Keratinocyte (primary cell): ENCODE measurements at regions not wholly inside any gene's neighbourhood (a gene's known extent, or its start where the extent isn't known, plus 50 kb on each side); places are given as distances from the start of the nearest gene placed in this dataset.
"Not testable (repeated sequence)": the region's sequence is repeated elsewhere in the genome, so short reads cannot be mapped to it uniquely, and the experiment has no call there.

Source experiments
- DNase-seq: peaks from one replicate; pipeline ENCODE4 v3.0.0-alpha.2; 2011; ENCODE audit warnings: low read depth, missing footprints, low spot score
- FAIRE-seq: peaks from 2 replicates; lab custom pipeline; 2011; peaks lifted over from hg19 to GRCh38; lab: Jason Lieb, UNC
- H2AFZ ChIP-seq: 2 replicates; pipeline ENCODE4 v1.6.0; 2012; ENCODE audit warnings: low read length, control low read depth, inconsistent platforms; ENCODE audit not compliant: control insufficient read depth
- H3K27ac ChIP-seq: 2 replicates; pipeline ENCODE4 v1.5.1; 2011; ENCODE audit warnings: low read length; ENCODE audit not compliant: control insufficient read depth, insufficient read depth
- H3K27me3 ChIP-seq: 3 replicates; pipeline ENCODE4 v1.6.0; 2011; ENCODE audit warnings: low read length; ENCODE audit not compliant: control insufficient read depth, insufficient read depth; ENCODE audit errors: extremely low read depth
- H3K36me3 ChIP-seq, 2 experiments: 2 replicates in 1 of 2; 3 replicates in 1 of 2; pipeline ENCODE4 v1.5.1; 2011; ENCODE audit warnings: low read length in 2 of 2, mild to moderate bottlenecking in 1 of 2; ENCODE audit not compliant: control insufficient read depth in 2 of 2, insufficient read depth in 2 of 2; ENCODE audit errors: extremely low read depth in 1 of 2
- H3K4me1 ChIP-seq: 3 replicates; pipeline ENCODE4 v1.5.1; 2011; ENCODE audit warnings: low read length; ENCODE audit not compliant: control insufficient read depth, insufficient read depth; ENCODE audit errors: extremely low read depth
- H3K4me2 ChIP-seq: 3 replicates; pipeline ENCODE4 v1.6.0; 2011; ENCODE audit warnings: low read depth, low read length; ENCODE audit not compliant: control insufficient read depth, insufficient read depth; ENCODE audit errors: extremely low read depth
- H3K4me3 ChIP-seq, 3 experiments: fragments of 200-600 bp in 1 of 3; sonication (generic) in 1 of 3; 2 replicates in 2 of 3; 3 replicates in 1 of 3; pipeline ENCODE4 v1.5.1; 2011 to 2016; ENCODE audit warnings: low read length in 3 of 3, mild to moderate bottlenecking in 3 of 3, control low read depth in 2 of 3, inconsistent platforms in 1 of 3, low read depth in 1 of 3, mixed read lengths in 1 of 3, mixed run types in 1 of 3, moderate library complexity in 1 of 3; ENCODE audit not compliant: control insufficient read depth in 2 of 3, insufficient read depth in 2 of 3; ENCODE audit errors: extremely low read depth in 1 of 3
- H3K79me2 ChIP-seq: 2 replicates; pipeline ENCODE4 v1.6.0; 2012; ENCODE audit warnings: low read length; ENCODE audit not compliant: control insufficient read depth, insufficient read depth
- H3K9ac ChIP-seq: 3 replicates; pipeline ENCODE4 v1.6.0; 2011; ENCODE audit warnings: low read length; ENCODE audit not compliant: control insufficient read depth, insufficient read depth; ENCODE audit errors: extremely low read depth
- H3K9me1 ChIP-seq: 3 replicates; pipeline ENCODE4 v1.6.0; 2011; ENCODE audit warnings: low read length; ENCODE audit not compliant: control insufficient read depth, insufficient read depth; ENCODE audit errors: extremely low read depth
- H3K9me3 ChIP-seq: 2 replicates; pipeline ENCODE4 v1.5.1; 2012; ENCODE audit warnings: low read depth, low read length; ENCODE audit not compliant: control insufficient read depth
- H4K20me1 ChIP-seq: 3 replicates; pipeline ENCODE4 v1.6.0; 2011; ENCODE audit warnings: low read length; ENCODE audit not compliant: control insufficient read depth, insufficient read depth; ENCODE audit errors: extremely low read depth
- dilution Hi-C: fragments of 300-500 bp; cut with MboI; formaldehyde crosslinking; loops from one replicate; pipeline ENCODE4 v1.7.0; 2020; ENCODE audit warnings: low sequenced_read_pairs; ENCODE audit not compliant: extremely low pct_ligation_motif_present

GRCh38 chr9:63337899-63338604 is 1947.0 kb downstream of the FOXD4L5 start:
- H3K79me2 ChIP-seq, H3K27me3 ChIP-seq, H4K20me1 ChIP-seq, H3K4me3 ChIP-seq, H3K9me1 ChIP-seq, H2AFZ ChIP-seq, FAIRE-seq, H3K9me3 ChIP-seq, dilution Hi-C loops, H3K4me1 ChIP-seq, H3K36me3 ChIP-seq: not testable (repeated sequence)
- Histone ChIP-seq H3K4me2 (peak overlapping the region; percentile 31), H3K27ac (peak overlapping the region; percentile 72), H3K9ac (peak overlapping the region; percentile 62)
- peak; percentile 57 for DNase-seq

- FAIRE-seq, dilution Hi-C loops, H4K20me1 ChIP-seq, H3K9me3 ChIP-seq, H3K36me3 ChIP-seq, H3K27ac ChIP-seq, H3K4me2 ChIP-seq, H3K4me1 ChIP-seq, H2AFZ ChIP-seq, H3K9ac ChIP-seq, H3K9me1 ChIP-seq, H3K4me3 ChIP-seq, H3K79me2 ChIP-seq, H3K27me3 ChIP-seq, DNase-seq: not testable (repeated sequence)
Measured at GRCh38 chr9:63335286-63335685, 1949.7 kb downstream of the FOXD4L5 start.

GRCh38 chr9:63334187-63334586 is 1950.8 kb downstream of the FOXD4L5 start:
- H3K9me3 ChIP-seq, H3K4me2 ChIP-seq, H3K9ac ChIP-seq, H3K36me3 ChIP-seq, H3K27ac ChIP-seq, H3K9me1 ChIP-seq, FAIRE-seq, H4K20me1 ChIP-seq, H3K79me2 ChIP-seq, H2AFZ ChIP-seq, dilution Hi-C loops, H3K27me3 ChIP-seq, H3K4me1 ChIP-seq, H3K4me3 ChIP-seq, DNase-seq: not testable (repeated sequence)

GRCh38 chr9:63333083-63333482 is 1951.9 kb downstream of the FOXD4L5 start:
- H3K27me3 ChIP-seq, H3K9me1 ChIP-seq, H3K9ac ChIP-seq, H3K4me3 ChIP-seq, FAIRE-seq, H3K4me2 ChIP-seq, H3K79me2 ChIP-seq, dilution Hi-C loops, H3K36me3 ChIP-seq, H3K4me1 ChIP-seq, H2AFZ ChIP-seq, H3K27ac ChIP-seq, H4K20me1 ChIP-seq, DNase-seq, H3K9me3 ChIP-seq: not testable (repeated sequence)

GRCh38 chr9:63328313-63328712 is 1956.7 kb downstream of the FOXD4L5 start:
- H3K4me3 ChIP-seq, H3K9me3 ChIP-seq, H3K9me1 ChIP-seq, H3K36me3 ChIP-seq, H3K27ac ChIP-seq, H3K79me2 ChIP-seq, H4K20me1 ChIP-seq, H3K27me3 ChIP-seq, DNase-seq, H3K4me1 ChIP-seq, H3K9ac ChIP-seq, H2AFZ ChIP-seq, H3K4me2 ChIP-seq, dilution Hi-C loops, FAIRE-seq: not testable (repeated sequence)
